Lower leg skin (tissue), 3 donors: ENCODE measurements at regions not wholly inside any gene's neighbourhood (a gene's known extent, or its start where the extent isn't known, plus 50 kb on each side); places are given as distances from the start of the nearest gene placed in this dataset.

Experiments
- CTCF ChIP-seq, 3 donors: fragments of 450-650 bp; IDR thresholded peaks; one replicate each; pipeline ENCODE4 v1.5.1; 2016; ENCODE audit warnings: antibody characterized with exemption in 3 of 3, mild to moderate bottlenecking in 3 of 3, moderate library complexity in 2 of 3
- POLR2A ChIP-seq, 2 donors: fragments of 450-650 bp; IDR thresholded peaks; one replicate each; pipeline ENCODE4 v1.6.1; 2016 to 2017; ENCODE audit warnings: antibody characterized with exemption in 2 of 2, mild to moderate bottlenecking in 1 of 2, moderate library complexity in 1 of 2

GRCh38 chr5:18749763-18750162 lies 1115.5 kb downstream of the TAF11L14 start:
- TF ChIP-seq CTCF (IDR thresholded peaks at IDR 0.05) (no peak), POLR2A (IDR thresholded peaks at IDR 0.05) (no peak)
